ENCODE measurements at regions not wholly inside any gene's neighbourhood (a gene's known extent, or its start where the extent isn't known, plus 50 kb on each side); places are given as distances from the start of the nearest gene placed in this dataset.

DNA sequence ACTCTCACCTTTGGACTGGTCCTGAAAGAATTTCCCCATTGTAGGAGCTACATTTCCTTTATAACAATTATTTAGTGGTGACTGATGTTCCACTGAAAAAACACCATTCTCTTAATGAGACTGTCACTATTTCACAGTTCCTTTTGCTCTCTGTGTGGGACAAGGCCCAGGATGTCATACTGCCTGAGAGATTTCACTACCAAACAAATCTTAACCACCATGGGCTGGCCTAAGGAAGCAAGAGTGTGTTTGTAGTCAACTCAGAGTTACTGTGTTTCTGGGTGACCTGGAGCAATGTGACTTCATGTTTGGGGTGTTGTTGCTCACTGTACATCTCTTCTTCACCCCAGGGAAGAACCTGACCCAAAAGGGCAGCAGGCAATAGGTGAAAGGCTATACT, 50.1 kb upstream of the ZNF608 start:
- TF ChIP-seq, protein P1, sequence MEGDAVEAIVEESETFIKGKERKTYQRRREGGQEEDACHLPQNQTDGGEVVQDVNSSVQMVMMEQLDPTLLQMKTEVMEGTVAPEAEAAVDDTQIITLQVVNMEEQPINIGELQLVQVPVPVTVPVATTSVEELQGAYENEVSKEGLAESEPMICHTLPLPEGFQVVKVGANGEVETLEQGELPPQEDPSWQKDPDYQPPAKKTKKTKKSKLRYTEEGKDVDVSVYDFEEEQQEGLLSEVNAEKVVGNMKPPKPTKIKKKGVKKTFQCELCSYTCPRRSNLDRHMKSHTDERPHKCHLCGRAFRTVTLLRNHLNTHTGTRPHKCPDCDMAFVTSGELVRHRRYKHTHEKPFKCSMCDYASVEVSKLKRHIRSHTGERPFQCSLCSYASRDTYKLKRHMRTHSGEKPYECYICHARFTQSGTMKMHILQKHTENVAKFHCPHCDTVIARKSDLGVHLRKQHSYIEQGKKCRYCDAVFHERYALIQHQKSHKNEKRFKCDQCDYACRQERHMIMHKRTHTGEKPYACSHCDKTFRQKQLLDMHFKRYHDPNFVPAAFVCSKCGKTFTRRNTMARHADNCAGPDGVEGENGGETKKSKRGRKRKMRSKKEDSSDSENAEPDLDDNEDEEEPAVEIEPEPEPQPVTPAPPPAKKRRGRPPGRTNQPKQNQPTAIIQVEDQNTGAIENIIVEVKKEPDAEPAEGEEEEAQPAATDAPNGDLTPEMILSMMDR (IDR thresholded peaks at IDR 0.05), result no peak
- TF ChIP-seq POLR2A (IDR thresholded peaks at IDR 0.05) (no peak), EP300 (IDR thresholded peaks at IDR 0.05) (no peak)

Data from sigmoid colon (tissue), 4 donors.